Posterior vena cava (tissue), 2 donors: ENCODE measurements at regions not wholly inside any gene's neighbourhood (a gene's known extent, or its start where the extent isn't known, plus 50 kb on each side); places are given as distances from the start of the nearest gene placed in this dataset.

Source experiments
- DNase-seq: peaks from one replicate; pipeline ENCODE4 v3.0.0-alpha.2; 2020; ENCODE audit warnings: low spot score
- intact Hi-C, 2 donors: fragments of 100-400 bp; cut with DNase I; formaldehyde crosslinking; loops; one replicate each; pipeline versions ENCODE4 v1.14.1 to v1.14.2; 2022 to 2023
- donor health status: DM: yes; HTN: yes; CAD: no.
- donor health status: DM: yes; HTN: yes; CAD: no.

GRCh38 chr9:107557236-107557990 is 67.8 kb upstream of the KLF4 start:
- DNase-seq: no peak
- intact Hi-C loops: no loop called here

- intact Hi-C loops: no loop called here
- no peak for DNase-seq
Observed at GRCh38 chr9:107554636-107555035, 65.1 kb upstream of the KLF4 start.

GRCh38 chr9:107548298-107549142 is 59.0 kb upstream of the KLF4 start:
- DNase-seq: no peak
- intact Hi-C loops: no loop called here

GRCh38 chr9:107547772-107548297 is 58.3 kb upstream of the KLF4 start:
- no peak for DNase-seq

GRCh38 chr9:107547303-107547702 is 57.7 kb upstream of the KLF4 start:
- DNase-seq: no peak
- intact Hi-C loops: no loop called here

More at GRCh38 chr9:107547772-107548297, 58.3 kb upstream of the KLF4 start:
- intact Hi-C loops: no loop called here

- intact Hi-C loops: no loop called here
- DNase-seq: no peak
Observed at GRCh38 chr9:107546859-107547258, 57.3 kb upstream of the KLF4 start.

- no peak for DNase-seq
- intact Hi-C loops: no loop called here
Observed at GRCh38 chr9:107545036-107545435, 55.5 kb upstream of the KLF4 start.

GRCh38 chr9:107542411-107543157 is 53.0 kb upstream of the KLF4 start:
- no peak for DNase-seq
- intact Hi-C loops: no loop called here

GRCh38 chr9:107541523-107541922 is 52.0 kb upstream of the KLF4 start:
- DNase-seq: no peak
- intact Hi-C loops: no loop called here

- no peak for DNase-seq
- intact Hi-C loops: no loop called here
Observed at GRCh38 chr9:107540164-107540561, 50.6 kb upstream of the KLF4 start.

- no peak for DNase-seq
- intact Hi-C loops: no loop called here
Observed at GRCh38 chr9:107539427-107540163, 50.0 kb upstream of the KLF4 start.
